GM19193 (cell line): ENCODE measurements at regions not wholly inside any gene's neighbourhood (a gene's known extent, or its start where the extent isn't known, plus 50 kb on each side); places are given as distances from the start of the nearest gene placed in this dataset.

Experiments used
- POLR2A ChIP-seq: IDR thresholded peaks from 4 replicates; pipeline ENCODE4 v1.6.1; 2011; ENCODE audit not compliant: insufficient read depth, insufficient read length; ENCODE audit errors: extremely low read depth

GRCh38 chr12:91397866-91398532 lies 215.4 kb upstream of the DCN start:
- no peak for TF ChIP-seq POLR2A

DNA sequence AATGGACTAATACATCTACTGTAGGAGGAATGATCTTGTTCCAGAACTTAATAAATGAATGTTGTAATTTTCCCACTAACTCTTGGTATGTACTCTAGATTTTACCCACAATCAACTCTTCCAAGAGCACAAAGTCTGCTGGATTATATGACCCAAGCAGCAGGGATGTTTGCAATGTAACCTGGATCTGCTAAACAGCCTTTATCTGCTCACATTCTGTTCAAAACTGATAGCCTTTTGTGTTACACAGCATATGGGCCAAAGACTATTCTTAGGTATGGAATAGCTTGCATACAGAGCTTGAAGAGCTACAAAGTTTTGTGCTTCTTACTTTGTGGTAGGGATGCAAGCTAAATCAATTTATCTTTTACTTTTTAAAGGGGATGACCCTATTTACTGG lies 213.7 kb upstream of the DCN start:
- no peak for TF ChIP-seq POLR2A

DNA sequence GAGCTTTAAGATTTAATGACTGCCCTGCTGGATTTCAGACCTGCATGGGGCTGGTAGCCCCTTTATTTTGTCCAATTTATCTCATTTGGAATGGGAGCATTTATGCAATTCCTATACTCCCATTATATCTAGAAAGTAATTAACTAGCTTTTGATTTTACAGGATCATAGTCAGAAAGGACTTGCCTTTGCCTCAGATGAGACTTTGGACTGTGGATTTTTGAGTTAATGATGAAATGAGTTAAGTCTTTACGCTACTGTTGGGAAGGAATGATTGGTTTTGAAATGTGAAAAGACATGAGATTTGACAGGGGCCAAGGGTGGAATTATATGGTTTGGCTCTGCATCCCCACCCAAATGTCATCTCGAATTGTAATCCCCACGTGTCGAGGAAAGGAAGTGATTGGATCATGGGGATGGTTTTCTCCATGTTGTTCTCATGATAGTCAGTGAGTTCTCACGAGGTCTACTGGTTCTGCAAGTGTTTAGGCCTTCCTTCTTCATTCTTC lies 213.1 kb upstream of the DCN start:
- no peak for TF ChIP-seq POLR2A

DNA sequence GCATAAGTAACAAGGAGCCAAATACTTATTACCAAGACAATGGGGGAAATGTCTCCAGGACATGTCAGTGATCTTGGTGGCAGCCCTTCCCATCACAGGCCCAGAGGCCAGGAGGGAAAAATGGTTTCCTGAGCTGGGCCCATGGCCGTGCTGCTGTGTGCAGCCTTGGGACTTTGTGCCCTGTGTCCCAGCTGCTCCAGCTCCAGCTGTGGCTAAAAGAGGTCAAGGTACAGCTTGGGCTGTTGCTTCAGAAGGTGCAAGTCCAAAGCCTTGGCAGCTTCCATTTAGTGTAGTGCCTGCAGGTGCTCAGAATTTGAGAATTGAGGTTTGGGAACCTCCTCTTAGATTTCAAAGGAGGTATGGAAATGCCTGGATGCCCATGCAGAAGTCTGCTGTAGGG lies 212.3 kb upstream of the DCN start:
- no peak for TF ChIP-seq POLR2A

GRCh38 chr12:91388573-91388972 lies 206.0 kb upstream of the DCN start:
- TF ChIP-seq POLR2A = no peak

DNA sequence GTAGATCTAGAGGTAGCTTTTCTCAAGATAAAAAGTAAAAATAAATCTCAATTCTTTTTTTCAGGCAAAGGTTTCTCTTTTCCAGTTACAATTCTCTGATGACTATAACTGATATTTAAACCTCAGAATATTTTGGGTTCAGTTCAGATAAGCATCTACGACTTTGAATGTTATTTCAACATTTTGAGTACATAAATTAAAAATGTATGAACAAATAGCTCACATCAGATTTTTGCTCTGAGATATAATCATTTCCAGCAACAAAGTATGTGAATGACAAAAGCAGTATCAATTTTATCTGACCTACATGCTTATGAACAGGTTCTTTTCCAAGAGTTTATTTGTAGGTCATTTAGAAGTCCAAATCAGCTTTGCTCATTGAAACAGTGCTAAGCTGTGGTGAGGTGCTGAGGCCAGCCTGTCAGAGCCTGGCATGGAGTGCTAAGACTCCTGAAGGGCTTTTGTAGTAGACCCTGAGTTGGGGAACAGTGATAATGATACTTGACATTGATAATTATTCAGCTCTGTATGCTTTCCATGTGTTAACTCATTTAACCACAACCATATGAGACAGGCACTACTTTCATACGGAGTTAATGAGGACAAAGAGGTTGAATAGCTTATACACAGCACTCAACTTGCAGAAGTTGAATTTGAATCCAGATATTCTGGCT lies 205.0 kb upstream of the DCN start:
- TF ChIP-seq POLR2A = no peak

GRCh38 chr12:91384806-91385205 lies 202.2 kb upstream of the DCN start:
- no peak for TF ChIP-seq POLR2A

- TF ChIP-seq POLR2A = no peak
These were observed 201.7 kb upstream of the DCN start for GRCh38 chr12:91384366-91384765.

DNA sequence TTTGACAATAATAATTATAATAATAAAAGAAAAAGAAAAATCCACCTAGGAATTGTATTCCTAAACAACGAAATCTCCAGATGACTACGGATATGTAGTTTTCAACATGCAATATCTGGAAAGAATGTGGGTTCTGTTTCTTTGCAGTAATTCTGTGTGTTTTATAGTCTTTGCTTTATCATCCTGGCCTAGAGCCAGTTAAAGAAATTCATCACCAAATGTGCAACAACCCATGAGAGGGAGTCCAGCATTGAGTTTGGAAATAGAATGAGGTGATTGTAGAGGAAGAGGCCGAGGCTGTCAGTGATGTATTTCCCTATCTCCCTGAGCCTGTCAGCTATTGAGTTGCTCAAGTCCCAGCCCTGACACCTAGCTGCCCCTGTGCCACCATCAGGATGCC lies 200.5 kb upstream of the DCN start:
- no peak for TF ChIP-seq POLR2A

DNA sequence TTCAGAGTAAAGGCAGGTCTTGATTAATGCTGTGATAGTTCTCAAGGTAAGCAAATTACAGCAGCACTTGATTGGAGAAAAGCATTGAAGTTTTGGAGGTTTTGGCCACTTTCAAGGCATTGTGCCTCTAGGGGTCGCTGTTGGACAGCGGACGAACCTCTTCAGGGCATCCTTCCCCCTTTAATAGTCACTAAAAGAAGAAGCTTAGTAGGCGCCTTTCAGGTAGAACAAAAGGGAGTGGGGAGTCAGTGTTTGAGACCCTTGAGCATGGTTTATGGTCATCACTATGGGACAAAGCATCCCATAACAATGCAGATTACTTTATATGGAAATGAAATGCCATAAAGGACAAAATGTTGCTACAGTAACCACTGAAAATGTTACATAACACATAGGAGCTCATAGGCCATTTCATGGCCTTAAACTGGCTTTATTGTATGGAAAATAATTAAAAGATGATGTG lies 199.5 kb upstream of the DCN start:
- TF ChIP-seq POLR2A = no peak

- no peak for TF ChIP-seq POLR2A
These were observed 198.7 kb upstream of the DCN start for GRCh38 chr12:91381309-91381804.

DNA sequence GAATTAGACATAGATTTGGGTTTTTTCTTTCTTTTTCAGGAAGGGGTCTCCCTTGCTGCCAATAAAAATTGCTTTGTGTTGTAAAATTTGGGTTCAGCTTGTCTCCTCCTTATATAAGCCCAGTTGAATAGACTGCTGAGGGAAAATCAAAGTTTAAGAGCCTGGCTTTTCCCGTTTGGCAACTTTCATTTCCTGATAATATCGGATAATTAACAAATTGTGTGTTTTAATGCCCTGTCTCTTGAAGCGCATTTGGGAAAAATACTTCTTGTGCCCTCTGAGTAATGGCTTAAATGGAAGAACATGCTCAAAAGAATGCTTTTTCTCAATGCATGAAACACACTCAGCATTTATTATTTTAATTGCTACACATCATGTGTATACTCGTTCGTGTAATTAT lies 198.0 kb upstream of the DCN start:
- no peak for TF ChIP-seq POLR2A

DNA sequence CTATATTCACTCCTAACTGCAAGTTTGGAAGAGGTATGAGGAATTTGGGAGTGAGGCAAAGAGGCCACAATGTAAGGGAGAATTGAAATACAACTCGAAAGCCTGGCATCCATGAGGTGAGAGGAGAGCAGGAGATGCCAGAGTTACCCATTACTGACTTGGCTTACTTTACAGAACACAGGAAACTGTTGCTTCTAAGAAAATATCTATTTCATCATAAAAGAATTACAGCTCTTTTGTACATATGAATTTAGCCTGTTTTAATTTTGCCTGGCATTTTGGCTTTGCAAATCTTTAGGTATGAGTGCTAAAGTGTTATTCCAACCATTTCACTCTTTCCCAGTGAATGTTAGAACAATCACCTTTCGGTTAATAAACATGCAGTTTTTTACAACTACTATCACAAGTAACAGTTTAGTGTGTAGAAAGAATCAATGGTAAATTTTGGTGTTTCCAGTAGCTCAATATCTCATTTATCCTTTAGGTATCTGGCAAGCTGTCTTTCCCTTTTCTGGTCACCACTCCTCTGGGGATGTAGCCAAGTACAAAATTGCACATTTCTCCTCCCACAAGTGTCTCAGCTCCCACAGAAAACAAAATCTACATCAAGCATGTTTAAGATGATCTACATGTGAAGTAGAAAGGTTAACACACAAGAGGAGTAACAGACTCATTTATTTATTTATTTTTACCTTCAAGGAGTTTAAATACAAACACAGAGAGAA lies 196.6 kb upstream of the DCN start:
- TF ChIP-seq POLR2A = no peak

- TF ChIP-seq POLR2A = no peak
These were observed 194.8 kb upstream of the DCN start for GRCh38 chr12:91377436-91377835.

DNA sequence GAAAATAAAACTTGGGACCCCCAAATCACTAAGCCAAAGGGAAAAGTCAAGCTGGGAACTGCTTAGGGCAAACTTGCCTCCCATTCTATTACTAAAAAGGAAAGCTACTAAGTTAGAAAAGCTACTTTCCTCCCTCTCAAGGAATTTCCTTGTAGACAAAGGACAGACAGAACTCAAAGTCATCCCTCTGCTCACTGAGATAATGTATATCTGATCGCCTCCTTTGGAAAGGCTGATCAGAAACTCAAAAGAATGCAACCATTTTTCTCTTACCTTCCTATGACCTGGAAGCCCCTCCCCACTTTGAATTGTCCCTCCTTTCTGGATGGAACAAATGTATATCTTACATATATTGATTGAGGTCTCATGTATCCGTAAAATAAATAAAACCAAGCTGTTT lies 190.5 kb upstream of the DCN start:
- TF ChIP-seq POLR2A = no peak
